HCT116 (cell line): ENCODE measurements at regions not wholly inside any gene's neighbourhood (a gene's known extent, or its start where the extent isn't known, plus 50 kb on each side); places are given as distances from the start of the nearest gene placed in this dataset.

Experiments used
- ATAC-seq: fragments of 200-7000 bp; cut with Tn5 transposase; 2 replicates; pipeline ENCODE4 v1.9.1; 2020; ENCODE audit warnings: mild to moderate bottlenecking, moderate library complexity
- BruUV-seq: library from RNA; stranded (reverse); fragments of 400-500 nt; replicated peaks from 2 replicates; lab custom pipeline; 2021; lab: Mats Ljungman, UMichigan
- CTCF ChIA-PET: fragments of 300-600 bp; sonication (Branson Sonifier 250); formaldehyde crosslinking; loops from one replicate; lab custom pipeline; 2021; ENCODE audit warnings: antibody characterized with exemption; lab: Charles Lee
- POLR2A ChIA-PET: fragments of 300-600, 350-600 bp; sonication (Branson Sonifier 250); formaldehyde crosslinking; loops from one replicate; lab custom pipeline; 2021; ENCODE audit warnings: antibody characterized with exemption; lab: Charles Lee
- RAD21 ChIA-PET, 2 experiments: fragments of 300-600 bp; sonication (Branson Sonifier 250); formaldehyde crosslinking; loops; one replicate each; lab custom pipeline; 2023; ENCODE audit warnings: low total read pairs in 2 of 2; ENCODE audit not compliant: uncharacterized antibody in 2 of 2, unreplicated experiment in 2 of 2, low non-redundant PET in 1 of 2; lab: Charles Lee
- DNase-seq: peaks from one replicate; pipeline ENCODE4 v3.0.0-alpha.2; 2010; ENCODE audit warnings: low read depth, low spot score
- H2AFZ ChIP-seq: fragments of 200-600 bp; shearing (Covaris generic), sonication (generic); 2 replicates; pipeline ENCODE4 v1.6.1; 2017; ENCODE audit warnings: low read depth, mixed run types, mixed read lengths, antibody characterized with exemption, low read length; ENCODE audit not compliant: poor library complexity, severe bottlenecking
- H3K27ac ChIP-seq: 2 replicates; pipeline ENCODE4 v1.5.1; 2012; ENCODE audit warnings: low read depth, low read length
- H3K27me3 ChIP-seq: fragments of 200-600 bp; sonication (generic); 2 replicates; pipeline ENCODE4 v1.6.1; 2016; ENCODE audit warnings: mixed run types, low read length, mixed read lengths; ENCODE audit not compliant: insufficient read depth
- H3K36me3 ChIP-seq, 2 experiments: fragments of 200-500 bp in 1 of 2; fragments of 200-600 bp in 1 of 2; sonication (Bioruptor generic) in 1 of 2; sonication (generic) in 1 of 2; 2 replicates each; pipeline versions ENCODE4 v1.5.1 to v1.6.1; 2014 to 2016; ENCODE audit warnings: low read length in 2 of 2, inconsistent platforms in 1 of 2, mixed read lengths in 1 of 2, mixed run types in 1 of 2; ENCODE audit not compliant: insufficient read depth in 2 of 2, control insufficient read depth in 1 of 2
- H3K4me1 ChIP-seq, 2 experiments: fragments of 200-600 bp in 1 of 2; sonication (generic) in 1 of 2; 2 replicates each; pipeline versions ENCODE4 v1.5.1 to v1.6.1; 2012 to 2017; ENCODE audit warnings: low read length in 2 of 2, inconsistent platforms in 1 of 2, mild to moderate bottlenecking in 1 of 2, mixed read lengths in 1 of 2, mixed run types in 1 of 2, moderate library complexity in 1 of 2; ENCODE audit not compliant: insufficient read depth in 2 of 2, control insufficient read depth in 1 of 2
- H3K4me2 ChIP-seq: fragments of 200-600 bp; sonication (generic); 2 replicates; pipeline ENCODE4 v1.6.1; 2017; ENCODE audit warnings: mixed run types, low read length, mixed read lengths
- H3K4me3 ChIP-seq, 2 experiments: fragments of 200-600 bp in 1 of 2; sonication (generic) in 1 of 2; replicated peaks in 1 of 2; 2 replicates each; pipeline ENCODE4 v1.5.1; 2011 to 2016; ENCODE audit warnings: low read length in 2 of 2, control low read depth in 1 of 2, low read depth in 1 of 2, mild to moderate bottlenecking in 1 of 2, mixed read lengths in 1 of 2, mixed run types in 1 of 2
- H3K79me2 ChIP-seq: fragments of 200-600 bp; sonication (generic); 2 replicates; pipeline ENCODE4 v1.6.1; 2017; ENCODE audit warnings: mild to moderate bottlenecking, mixed run types, low read length, moderate library complexity, mixed read lengths; ENCODE audit not compliant: insufficient read depth
- H3K9ac ChIP-seq: fragments of 200-600 bp; sonication (generic); 2 replicates; pipeline ENCODE4 v1.6.1; 2016; ENCODE audit warnings: low read length, mixed read lengths
- H3K9me2 ChIP-seq: fragments of 200-600 bp; sonication (generic), shearing (Covaris generic); 2 replicates; pipeline ENCODE4 v1.6.1; 2017; ENCODE audit warnings: mixed run types, mild to moderate bottlenecking, moderate library complexity; ENCODE audit not compliant: insufficient read depth
- H3K9me3 ChIP-seq, 2 experiments: fragments of 200-500 bp in 1 of 2; fragments of 200-600 bp in 1 of 2; sonication (Bioruptor generic) in 1 of 2; sonication (generic) in 1 of 2; 2 replicates each; pipeline ENCODE4 v1.6.1; 2014 to 2017; ENCODE audit warnings: low read length in 2 of 2, mixed read lengths in 2 of 2, inconsistent platforms in 1 of 2, low read depth in 1 of 2, mild to moderate bottlenecking in 1 of 2, mixed run types in 1 of 2, moderate library complexity in 1 of 2; ENCODE audit not compliant: control insufficient read depth in 1 of 2, insufficient read depth in 1 of 2
- H4K20me1 ChIP-seq: fragments of 200-600 bp; sonication (generic), shearing (Covaris generic); 2 replicates; pipeline ENCODE4 v1.6.1; 2017; ENCODE audit warnings: mixed run types, mild to moderate bottlenecking, moderate library complexity; ENCODE audit not compliant: insufficient read depth
- CBX3 ChIP-seq: IDR thresholded peaks from 2 replicates; pipeline ENCODE4 v1.6.1; 2012; ENCODE audit warnings: low read depth
- CEBPB ChIP-seq: IDR thresholded peaks from 2 replicates; pipeline ENCODE4 v1.6.1; 2012; ENCODE audit warnings: low read depth
- EGR1 ChIP-seq: IDR thresholded peaks from 2 replicates; pipeline ENCODE4 v1.6.1; 2012; ENCODE audit warnings: low read depth
- ELF1 ChIP-seq: IDR thresholded peaks from 2 replicates; pipeline ENCODE4 v1.6.1; 2012; ENCODE audit warnings: low read depth, borderline replicate concordance
- FOSL1 ChIP-seq: IDR thresholded peaks from 2 replicates; pipeline ENCODE4 v1.6.1; 2012; ENCODE audit warnings: low read depth
- JUND ChIP-seq: IDR thresholded peaks from 2 replicates; pipeline ENCODE4 v1.6.1; 2012
- POLR2A ChIP-seq: IDR thresholded peaks from 2 replicates; pipeline ENCODE4 v1.7.0; 2011; ENCODE audit warnings: borderline replicate concordance; ENCODE audit not compliant: insufficient read depth, insufficient read length; ENCODE audit errors: extremely low read depth
- POLR2AphosphoS5 ChIP-seq: IDR thresholded peaks from 2 replicates; pipeline ENCODE4 v1.6.1; 2011; ENCODE audit warnings: mild to moderate bottlenecking, low read depth, low read length, moderate library complexity
- RAD21 ChIP-seq: IDR thresholded peaks from 2 replicates; pipeline ENCODE4 v1.6.1; 2012; ENCODE audit warnings: low read depth, mild to moderate bottlenecking
- SP1 ChIP-seq: IDR thresholded peaks from 2 replicates; pipeline ENCODE4 v1.6.1; 2012; ENCODE audit warnings: low read depth
- TCF7L2 ChIP-seq: IDR thresholded peaks from 2 replicates; pipeline ENCODE4 v1.7.0; 2011; ENCODE audit warnings: borderline replicate concordance, inconsistent platforms; ENCODE audit not compliant: insufficient read depth, insufficient read length; ENCODE audit errors: extremely low read depth
- ZFX ChIP-seq: fragments of 450-650 bp; IDR thresholded peaks from 2 replicates; pipeline ENCODE4 v1.6.1; 2017
- ZNF274 ChIP-seq: fragments of 200-500 bp; sonication (Bioruptor generic); IDR thresholded peaks from 2 replicates; pipeline ENCODE4 v1.6.1; 2014; ENCODE audit warnings: mild to moderate bottlenecking, low read depth, low read length, inconsistent platforms
- intact Hi-C: fragments of 100-400 bp; cut with micrococcal nuclease; formaldehyde crosslinking; loops from 2 replicates; pipeline ENCODE4 v1.10.0; 2022
- TF ChIP-seq, protein P1 (sequence below): IDR thresholded peaks from 2 replicates; pipeline ENCODE4 v1.6.1; 2012

- TF ChIP-seq JUND = no peak
- TF ChIP-seq SP1 = no peak
- TF ChIP-seq TCF7L2 = no peak
- no peak for TF ChIP-seq ZFX
- TF ChIP-seq, protein P1, sequence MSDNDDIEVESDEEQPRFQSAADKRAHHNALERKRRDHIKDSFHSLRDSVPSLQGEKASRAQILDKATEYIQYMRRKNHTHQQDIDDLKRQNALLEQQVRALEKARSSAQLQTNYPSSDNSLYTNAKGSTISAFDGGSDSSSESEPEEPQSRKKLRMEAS = no peak
These were observed 179.4 kb upstream of the FN1 start (continued) for GRCh38 chr2:215615067-215615802.

- intact Hi-C loops = no loop called here
- DNase-seq = no peak
- Histone ChIP-seq H3K9me2 (no peaks in the 10 kb centered on the region), H3K4me3 (no peak overlapping the region), H3K27ac (no peak overlapping the region), H3K79me2 (no peaks in the 10 kb centered on the region), H3K9ac (no peak overlapping the region), H2AFZ (no peak overlapping the region), H3K4me2 (no peak overlapping the region), H3K4me1 (peaks cover 8 to 11% of the 10 kb centered on the region in 2 experiments), H3K27me3 (no peaks in the 10 kb centered on the region), H4K20me1 (no peaks in the 10 kb centered on the region), H3K36me3 (no peaks in the 10 kb centered on the region), H3K9me3 (no peaks in the 10 kb centered on the region)
- no peak for ATAC-seq
- no TSS peak for BruUV-seq
- TF ChIP-seq SP1 = no peak
- no peak for TF ChIP-seq JUND
- TF ChIP-seq CBX3 = no peak
- no peak for TF ChIP-seq POLR2AphosphoS5
- TF ChIP-seq CEBPB = no peak
- TF ChIP-seq, protein P1 = no peak
- RAD21 ChIA-PET = no interaction called here
- CTCF ChIA-PET = no interaction called here
- POLR2A ChIA-PET = no interaction called here
These were observed 178.4 kb upstream of the FN1 start for GRCh38 chr2:215614296-215614695.

DNA sequence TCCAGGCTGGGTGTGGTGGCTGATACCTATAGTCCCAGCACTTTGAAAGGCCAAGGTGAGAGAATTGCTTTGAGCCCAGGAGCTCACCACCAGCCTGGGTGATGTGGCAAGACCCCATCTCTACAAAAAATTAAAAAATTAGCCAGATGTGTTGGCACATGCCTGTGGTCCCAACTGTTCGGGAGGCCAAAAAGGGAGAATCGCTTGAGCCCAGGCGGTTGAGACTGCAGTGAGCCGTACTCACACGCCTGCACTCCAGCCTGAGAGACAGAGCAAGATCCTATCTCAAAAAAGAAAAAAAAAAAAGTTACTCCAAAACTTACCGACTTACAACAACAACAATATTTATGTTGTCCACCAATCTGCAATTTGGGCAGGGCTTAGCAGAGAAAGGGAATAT lies 178.0 kb upstream of the FN1 start:
- CTCF ChIA-PET = no interaction called here

More for the DNA sequence above, 178.0 kb upstream of the FN1 start:
- Histone ChIP-seq H3K4me2 (no peak overlapping the region), H3K9ac (no peak overlapping the region), H3K9me2 (no peaks in the 10 kb centered on the region), H3K27me3 (no peaks in the 10 kb centered on the region), H3K36me3 (no peaks in the 10 kb centered on the region), H3K27ac (no peak overlapping the region), H3K4me1 (peaks cover 4 to 7% of the 10 kb centered on the region in 2 experiments), H2AFZ (no peak overlapping the region), H3K79me2 (no peaks in the 10 kb centered on the region), H3K9me3 (no peaks in the 10 kb centered on the region), H4K20me1 (no peaks in the 10 kb centered on the region), H3K4me3 (no peak overlapping the region)
- RAD21 ChIA-PET = no interaction called here
- no TSS peak for BruUV-seq
- POLR2A ChIA-PET = no interaction called here
- no peak for ATAC-seq
- intact Hi-C loops = no loop called here
- no peak for DNase-seq
- no peak for TF ChIP-seq POLR2A
- TF ChIP-seq FOSL1 = no peak
- TF ChIP-seq RAD21 = no peak
- no peak for TF ChIP-seq SP1
- TF ChIP-seq ZFX = no peak
- no peak for TF ChIP-seq CBX3
- no peak for TF ChIP-seq POLR2AphosphoS5
- no peak for TF ChIP-seq ZNF274
- TF ChIP-seq ELF1 = no peak
- no peak for TF ChIP-seq EGR1
